Upper lobe of left lung (tissue), 4 donors: ENCODE measurements at regions not wholly inside any gene's neighbourhood (a gene's known extent, or its start where the extent isn't known, plus 50 kb on each side); places are given as distances from the start of the nearest gene placed in this dataset.

Experiments
- EP300 ChIP-seq, 4 donors: sonication (generic); formaldehyde crosslinking; IDR thresholded peaks; one replicate each; pipeline ENCODE4 v1.5.1; 2017; ENCODE audit warnings: antibody characterized with exemption in 4 of 4, control low read depth in 2 of 4
- POLR2A ChIP-seq, 4 donors: fragments of 450-650 bp; IDR thresholded peaks; one replicate each; pipeline ENCODE4 v1.5.1; 2016 to 2017; ENCODE audit warnings: antibody characterized with exemption in 4 of 4, mild to moderate bottlenecking in 2 of 4
- POLR2AphosphoS5 ChIP-seq, 2 donors: sonication (generic); formaldehyde crosslinking; IDR thresholded peaks; one replicate each; pipeline ENCODE4 v1.5.1; 2017; ENCODE audit warnings: antibody characterized with exemption in 2 of 2
- TF ChIP-seq, protein P1 (sequence below), 6 experiments: fragments of 450-650 bp in 4 of 6; fragments of 200-600 bp in 2 of 6; sonication (generic) in 2 of 6; IDR thresholded peaks; one replicate each; pipeline ENCODE4 v1.5.1; 2016 to 2019; ENCODE audit warnings: antibody characterized with exemption in 6 of 6

DNA sequence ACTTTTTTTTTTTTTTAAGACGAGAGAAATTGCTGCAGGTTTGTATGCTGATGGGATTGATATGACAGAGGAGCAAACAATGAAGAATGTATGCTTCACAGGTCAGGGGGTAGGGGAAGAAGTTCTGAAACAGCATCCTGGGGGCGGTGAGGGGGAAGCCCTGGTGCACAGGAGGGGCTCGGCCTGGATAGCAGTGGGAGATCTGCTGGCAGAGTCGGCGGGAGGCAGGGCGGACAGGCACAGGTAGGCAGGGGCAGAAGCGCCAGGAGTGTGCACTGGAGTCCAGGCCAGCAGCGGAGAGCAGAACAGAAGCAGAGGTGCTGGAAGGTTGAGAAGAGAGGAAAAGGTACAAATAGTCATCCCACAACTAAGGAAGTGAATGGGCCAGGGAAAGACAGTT lies 175.4 kb downstream of the SNX10 start:
- TF ChIP-seq, protein P1, sequence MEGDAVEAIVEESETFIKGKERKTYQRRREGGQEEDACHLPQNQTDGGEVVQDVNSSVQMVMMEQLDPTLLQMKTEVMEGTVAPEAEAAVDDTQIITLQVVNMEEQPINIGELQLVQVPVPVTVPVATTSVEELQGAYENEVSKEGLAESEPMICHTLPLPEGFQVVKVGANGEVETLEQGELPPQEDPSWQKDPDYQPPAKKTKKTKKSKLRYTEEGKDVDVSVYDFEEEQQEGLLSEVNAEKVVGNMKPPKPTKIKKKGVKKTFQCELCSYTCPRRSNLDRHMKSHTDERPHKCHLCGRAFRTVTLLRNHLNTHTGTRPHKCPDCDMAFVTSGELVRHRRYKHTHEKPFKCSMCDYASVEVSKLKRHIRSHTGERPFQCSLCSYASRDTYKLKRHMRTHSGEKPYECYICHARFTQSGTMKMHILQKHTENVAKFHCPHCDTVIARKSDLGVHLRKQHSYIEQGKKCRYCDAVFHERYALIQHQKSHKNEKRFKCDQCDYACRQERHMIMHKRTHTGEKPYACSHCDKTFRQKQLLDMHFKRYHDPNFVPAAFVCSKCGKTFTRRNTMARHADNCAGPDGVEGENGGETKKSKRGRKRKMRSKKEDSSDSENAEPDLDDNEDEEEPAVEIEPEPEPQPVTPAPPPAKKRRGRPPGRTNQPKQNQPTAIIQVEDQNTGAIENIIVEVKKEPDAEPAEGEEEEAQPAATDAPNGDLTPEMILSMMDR (IDR thresholded peaks at IDR 0.05): no peak
- no peak for TF ChIP-seq POLR2AphosphoS5 (IDR thresholded peaks at IDR 0.05)
- TF ChIP-seq POLR2A (IDR thresholded peaks at IDR 0.05): no peak
- no peak for TF ChIP-seq EP300 (IDR thresholded peaks at IDR 0.05)
